Vagina (tissue), 2 donors: ENCODE measurements at regions not wholly inside any gene's neighbourhood (a gene's known extent, or its start where the extent isn't known, plus 50 kb on each side); places are given as distances from the start of the nearest gene placed in this dataset.

Experiments used
- POLR2A ChIP-seq, 2 donors: fragments of 450-650 bp; IDR thresholded peaks; one replicate each; pipeline ENCODE4 v1.6.1; 2017; ENCODE audit warnings: antibody characterized with exemption in 2 of 2, mild to moderate bottlenecking in 2 of 2, moderate library complexity in 2 of 2
- POLR2AphosphoS5 ChIP-seq, 2 donors: sonication (generic); formaldehyde crosslinking; IDR thresholded peaks; one replicate each; pipeline ENCODE4 v1.9.0; 2017; ENCODE audit warnings: antibody characterized with exemption in 2 of 2, mild to moderate bottlenecking in 2 of 2, low read depth in 1 of 2; ENCODE audit not compliant: insufficient read depth in 1 of 2
- TF ChIP-seq, protein P1 (sequence below), 3 experiments: fragments of 450-650 bp in 2 of 3; fragments of 200-600 bp in 1 of 3; sonication (generic) in 1 of 3; IDR thresholded peaks; one replicate each; pipeline ENCODE4 v1.5.1; 2017 to 2019; ENCODE audit warnings: antibody characterized with exemption in 3 of 3, mild to moderate bottlenecking in 2 of 3, moderate library complexity in 2 of 3

- TF ChIP-seq, protein P1, sequence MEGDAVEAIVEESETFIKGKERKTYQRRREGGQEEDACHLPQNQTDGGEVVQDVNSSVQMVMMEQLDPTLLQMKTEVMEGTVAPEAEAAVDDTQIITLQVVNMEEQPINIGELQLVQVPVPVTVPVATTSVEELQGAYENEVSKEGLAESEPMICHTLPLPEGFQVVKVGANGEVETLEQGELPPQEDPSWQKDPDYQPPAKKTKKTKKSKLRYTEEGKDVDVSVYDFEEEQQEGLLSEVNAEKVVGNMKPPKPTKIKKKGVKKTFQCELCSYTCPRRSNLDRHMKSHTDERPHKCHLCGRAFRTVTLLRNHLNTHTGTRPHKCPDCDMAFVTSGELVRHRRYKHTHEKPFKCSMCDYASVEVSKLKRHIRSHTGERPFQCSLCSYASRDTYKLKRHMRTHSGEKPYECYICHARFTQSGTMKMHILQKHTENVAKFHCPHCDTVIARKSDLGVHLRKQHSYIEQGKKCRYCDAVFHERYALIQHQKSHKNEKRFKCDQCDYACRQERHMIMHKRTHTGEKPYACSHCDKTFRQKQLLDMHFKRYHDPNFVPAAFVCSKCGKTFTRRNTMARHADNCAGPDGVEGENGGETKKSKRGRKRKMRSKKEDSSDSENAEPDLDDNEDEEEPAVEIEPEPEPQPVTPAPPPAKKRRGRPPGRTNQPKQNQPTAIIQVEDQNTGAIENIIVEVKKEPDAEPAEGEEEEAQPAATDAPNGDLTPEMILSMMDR (IDR thresholded peaks at IDR 0.05), result no peak
- no peak for TF ChIP-seq POLR2A (IDR thresholded peaks at IDR 0.05)
- no peak for TF ChIP-seq POLR2AphosphoS5 (IDR thresholded peaks at IDR 0.05; ENCODE audit: insufficient read depth in 1 of 2, low read depth in 1 of 2)
These were observed 80.5 kb downstream of the LYZL1 start for GRCh38 chr10:29369419-29369818.
